GM18511 (cell line): ENCODE measurements at regions not wholly inside any gene's neighbourhood (a gene's known extent, or its start where the extent isn't known, plus 50 kb on each side); places are given as distances from the start of the nearest gene placed in this dataset.
"Not testable (repeated sequence)": the region's sequence is repeated elsewhere in the genome, so short reads cannot be mapped to it uniquely, and the experiment has no call there.

Experiments used
- ATAC-seq: cut with Tn5 transposase; IDR thresholded peaks from one replicate; pipeline ENCODE4 v1.9.1; 2021; ENCODE audit warnings: mild to moderate bottlenecking, moderate library complexity; ENCODE audit not compliant: unreplicated experiment

DNA sequence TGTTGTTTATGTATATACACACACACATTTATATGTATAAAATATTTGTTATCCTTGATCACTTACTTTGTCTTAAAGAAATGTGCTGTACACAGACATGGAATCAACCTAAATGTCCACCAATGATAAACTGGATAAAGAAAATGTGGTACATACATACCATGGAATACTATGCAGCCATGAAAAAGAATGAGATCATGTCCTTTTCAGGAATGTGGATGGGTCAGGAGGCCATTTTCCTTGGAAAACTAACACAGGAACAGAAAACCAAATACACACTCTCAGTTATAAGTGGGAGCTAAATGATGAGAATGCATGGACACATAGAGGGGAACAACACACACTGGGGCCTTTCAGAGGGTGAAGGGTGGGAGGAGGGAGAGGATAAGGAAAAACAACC is 534.7 kb downstream of the FLRT2 start:
- ATAC-seq: not testable (repeated sequence)

DNA sequence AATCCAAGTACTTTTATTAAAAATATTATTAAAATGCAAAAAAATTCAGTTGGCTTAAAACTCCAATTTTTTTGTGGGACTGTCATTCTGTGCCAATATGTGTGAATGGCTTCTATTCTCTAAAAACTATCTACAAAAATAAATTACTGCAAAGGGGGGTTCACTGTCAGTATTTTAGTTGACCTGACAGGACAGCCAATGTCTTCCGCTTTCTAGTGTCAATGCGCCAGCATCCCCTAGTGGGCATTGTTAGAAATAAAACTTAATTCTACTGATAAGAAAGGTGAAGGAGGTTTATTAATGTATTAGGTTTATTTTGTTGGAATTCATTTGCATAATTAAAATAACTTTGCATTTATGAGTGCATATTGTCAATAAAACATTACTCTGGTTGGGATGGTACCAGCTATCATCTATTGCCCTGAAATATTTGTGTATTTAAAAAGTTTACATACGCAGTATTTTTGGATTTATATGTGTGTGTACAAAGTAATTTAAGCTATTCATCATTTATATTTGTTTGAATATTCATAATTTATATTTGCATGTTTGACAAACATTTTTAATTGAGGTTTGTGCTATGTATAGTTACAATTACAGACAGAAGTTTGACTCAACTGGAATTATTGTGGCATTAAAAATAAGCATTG is 527.2 kb downstream of the FLRT2 start:
- peak; percentile 61 for ATAC-seq

DNA sequence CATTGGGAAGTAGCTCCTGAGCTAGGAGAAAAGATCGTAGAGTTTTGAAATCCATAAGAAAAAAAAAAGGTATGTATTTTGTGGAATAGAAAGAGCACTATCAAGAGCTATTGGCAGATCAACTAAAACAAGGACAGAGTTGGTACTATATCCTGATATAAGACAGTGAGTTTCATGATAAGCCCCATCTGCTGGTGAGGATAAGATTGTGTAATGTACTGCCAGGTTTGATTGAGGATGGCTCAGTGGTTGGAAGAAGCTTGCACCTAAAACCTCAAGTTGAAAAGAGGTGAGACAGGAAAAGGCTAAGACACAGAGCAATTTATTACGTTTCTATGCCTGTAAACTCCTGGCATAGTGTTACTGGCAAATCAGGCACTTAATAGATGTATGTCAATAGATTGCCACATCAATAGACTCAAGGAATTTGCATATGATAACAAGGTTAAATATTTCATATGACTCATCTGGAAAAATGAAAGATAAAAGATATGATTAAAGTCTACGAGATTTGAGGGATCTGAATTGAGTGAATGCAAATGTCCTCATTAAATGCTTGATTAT is 525.6 kb downstream of the FLRT2 start:
- no peak for ATAC-seq

DNA sequence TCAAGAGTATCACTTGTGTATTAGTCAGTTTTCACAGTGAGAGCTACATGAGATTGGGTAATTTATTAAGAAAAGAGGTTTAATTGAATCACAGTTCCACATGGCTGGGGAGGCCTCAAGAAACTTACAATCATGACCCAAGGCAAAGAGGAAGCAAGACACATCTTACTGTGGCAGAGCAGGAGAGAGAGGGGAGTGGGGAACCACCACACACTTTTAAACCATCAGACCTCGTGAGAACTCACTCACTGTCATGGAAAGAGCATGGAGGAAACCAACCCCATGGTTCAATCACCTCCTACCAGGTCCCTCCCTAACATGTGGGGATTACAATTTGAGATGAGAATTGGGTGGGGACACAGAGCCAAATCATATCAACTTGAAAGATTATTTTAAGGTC is 522.9 kb downstream of the FLRT2 start:
- no peak for ATAC-seq

DNA sequence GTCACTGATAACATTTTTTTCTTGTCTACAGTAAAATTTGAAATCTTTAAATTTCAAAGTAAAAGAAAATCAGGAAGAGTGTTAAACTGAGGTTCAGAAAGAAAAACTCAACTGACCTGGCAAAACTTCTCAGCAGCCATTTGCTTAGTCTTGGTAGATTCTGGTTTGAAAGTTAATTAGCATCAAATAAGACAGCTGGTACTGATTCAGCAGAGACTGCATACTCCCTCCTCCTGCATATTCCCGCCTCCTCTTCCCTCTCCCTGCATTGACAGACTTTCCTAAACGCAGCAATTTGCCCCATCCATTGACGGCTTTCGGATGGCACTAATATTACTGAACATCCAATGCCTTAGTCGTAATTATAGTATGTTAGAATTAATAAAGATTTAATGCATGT is 520.8 kb downstream of the FLRT2 start:
- ATAC-seq: no peak

DNA sequence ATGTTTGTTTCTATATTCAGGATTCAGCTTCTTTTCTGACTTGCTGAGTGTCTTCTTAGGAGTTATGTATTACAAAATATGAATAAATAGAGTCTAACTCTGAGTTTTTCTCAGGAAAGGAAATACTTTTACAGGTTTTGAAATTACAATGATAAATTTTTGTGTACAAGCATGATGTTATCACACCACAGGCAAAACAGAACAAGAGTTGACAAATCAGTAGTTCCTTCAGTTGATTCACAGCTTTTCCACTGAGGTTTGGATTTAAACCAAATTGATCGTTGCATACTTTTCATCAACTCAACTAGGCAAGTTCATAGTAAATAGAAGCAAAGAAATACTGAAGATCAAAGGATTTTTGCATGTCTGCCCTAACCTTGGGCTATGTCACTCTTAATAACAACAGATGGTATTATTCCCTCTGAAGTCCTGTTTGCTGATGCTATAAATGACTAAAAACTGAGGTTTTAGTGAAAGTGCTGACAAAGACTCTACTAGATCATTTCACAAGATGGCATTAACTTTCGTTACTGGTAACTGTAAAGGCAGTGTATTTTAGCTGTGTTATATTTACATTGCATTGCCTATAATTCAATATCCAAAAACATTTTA is 520.2 kb downstream of the FLRT2 start:
- no peak for ATAC-seq

DNA sequence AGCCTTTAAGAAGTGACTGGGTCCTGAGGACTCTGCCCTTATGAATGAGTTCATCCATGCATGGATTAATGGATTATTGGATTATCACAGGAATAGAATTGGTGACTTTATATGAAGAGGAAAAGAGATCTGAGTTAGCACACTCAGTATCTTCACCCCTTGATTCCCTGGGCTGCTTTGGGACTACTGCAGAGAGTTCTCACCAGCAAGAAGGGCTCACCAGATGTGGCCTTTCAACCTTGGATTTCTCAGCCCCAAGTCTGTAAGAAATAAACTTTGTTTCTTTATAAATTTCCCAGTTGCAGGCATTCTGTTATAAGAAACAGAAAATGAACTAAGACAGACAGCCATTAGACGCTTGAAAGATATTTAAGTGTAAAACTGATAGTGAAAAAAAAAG is 509.2 kb downstream of the FLRT2 start:
- no peak for ATAC-seq

DNA sequence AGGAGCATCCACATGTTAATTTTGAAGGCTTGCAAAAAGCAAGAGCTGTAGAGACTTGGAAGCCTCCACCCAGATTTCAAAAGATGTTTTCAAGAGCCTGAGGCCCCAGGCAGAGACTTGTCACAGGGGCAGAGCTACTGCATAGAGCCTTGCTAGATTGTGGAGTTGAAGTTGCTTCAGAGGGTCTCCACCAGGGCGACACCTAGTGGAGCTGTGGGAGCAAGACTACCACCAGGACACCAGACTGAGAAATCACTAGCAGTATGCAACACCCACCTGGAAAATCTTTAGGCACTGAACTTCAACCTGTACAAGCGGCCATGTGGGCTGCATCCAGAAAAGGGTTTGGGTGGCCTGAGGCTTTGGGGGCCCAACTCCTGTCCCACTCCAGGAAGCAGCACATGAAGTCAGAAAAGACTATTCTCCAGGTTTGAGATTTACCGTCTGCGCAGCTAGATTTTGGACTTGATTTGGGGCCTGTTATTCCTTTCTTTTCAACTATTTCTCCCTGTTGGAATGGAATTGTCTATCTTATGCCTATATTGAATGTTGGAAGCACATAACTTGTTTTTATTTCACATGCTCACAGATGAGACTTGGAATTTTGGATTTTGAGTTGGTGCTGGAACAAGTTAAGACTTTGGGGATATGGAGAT is 508.6 kb downstream of the FLRT2 start:
- ATAC-seq: peak; percentile 93

DNA sequence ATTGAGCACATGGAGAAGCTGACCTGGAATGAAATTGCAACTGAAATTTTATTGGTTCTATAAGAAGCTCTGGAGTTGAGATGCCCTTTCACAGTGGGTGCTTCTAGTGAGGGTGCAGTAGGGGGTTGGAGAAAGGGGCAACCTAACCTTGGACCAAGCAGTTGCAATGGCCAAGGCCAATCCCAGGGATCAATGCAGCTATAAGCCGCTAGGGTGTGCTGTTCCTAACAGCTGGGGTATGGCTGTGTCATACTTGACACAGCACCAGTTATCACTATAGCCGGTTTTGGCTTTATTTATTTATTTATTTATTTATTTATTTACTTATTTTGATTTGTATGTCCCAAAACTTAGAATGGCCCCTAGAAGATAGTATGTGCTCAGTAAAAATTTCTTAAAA is 505.9 kb downstream of the FLRT2 start:
- peak; percentile 74 for ATAC-seq

DNA sequence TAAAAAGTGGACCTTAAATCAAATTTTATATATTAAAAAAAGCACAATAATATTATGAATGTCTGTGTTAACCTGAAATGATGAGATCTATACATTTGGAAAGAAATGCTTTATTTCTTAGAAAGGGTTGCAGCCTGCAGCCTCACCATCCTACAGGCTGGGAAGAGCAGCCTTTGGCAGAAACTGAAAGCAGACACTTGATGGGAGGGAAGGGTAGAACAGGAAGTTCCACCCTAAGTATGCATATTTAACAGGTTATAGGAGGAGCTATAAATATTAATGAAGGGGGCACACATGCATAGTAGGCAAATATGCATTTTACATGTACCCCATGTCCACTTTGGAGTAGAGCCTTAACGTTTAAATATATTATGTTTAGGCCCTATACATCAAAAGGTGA is 498.0 kb downstream of the FLRT2 start:
- no peak for ATAC-seq

DNA sequence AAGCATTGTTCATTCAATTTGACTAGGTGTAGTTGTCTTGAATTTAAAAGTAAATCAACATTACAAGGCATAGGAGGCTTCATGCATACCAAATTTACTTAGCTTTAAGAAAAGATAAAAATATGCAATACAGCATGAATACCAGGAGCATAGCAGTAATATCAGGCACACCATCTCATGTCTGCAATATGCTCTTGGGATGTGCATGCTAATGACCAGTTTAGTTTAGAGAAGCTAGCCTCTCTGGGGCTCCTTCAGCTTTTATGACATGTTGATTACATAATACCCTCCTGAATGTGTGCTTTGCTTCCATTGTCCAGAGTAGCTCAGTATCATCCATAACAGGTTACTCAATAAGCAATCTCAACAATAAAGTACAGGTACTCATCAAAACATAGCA is 497.2 kb downstream of the FLRT2 start:
- no peak for ATAC-seq

DNA sequence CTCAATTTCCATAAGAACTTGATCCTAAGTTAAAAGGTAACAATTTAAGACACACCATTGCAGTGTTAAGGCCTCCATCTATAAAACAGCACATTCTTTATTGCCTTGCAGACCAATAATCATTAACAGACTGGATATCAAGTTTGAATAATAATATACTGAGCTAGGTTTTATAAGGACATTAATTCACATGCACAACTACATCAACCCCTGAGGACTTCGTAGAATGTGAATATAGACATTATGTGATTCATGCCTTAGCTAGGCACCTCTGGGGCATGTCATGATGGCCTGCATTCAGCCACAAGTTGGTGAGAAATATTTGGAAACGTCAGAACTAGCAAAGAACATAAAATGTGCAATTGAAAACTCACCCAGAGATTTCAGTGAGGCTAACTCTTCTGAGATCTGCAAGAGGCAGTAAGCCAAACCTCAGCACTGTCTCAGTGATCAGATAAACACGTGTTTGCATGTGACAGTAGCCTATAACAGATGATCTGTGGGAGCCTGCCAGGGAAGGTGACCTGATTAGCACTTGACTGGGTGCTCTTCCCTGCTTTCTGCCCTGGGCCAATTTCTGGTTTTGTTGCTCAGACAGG is 492.2 kb downstream of the FLRT2 start:
- no peak for ATAC-seq

DNA sequence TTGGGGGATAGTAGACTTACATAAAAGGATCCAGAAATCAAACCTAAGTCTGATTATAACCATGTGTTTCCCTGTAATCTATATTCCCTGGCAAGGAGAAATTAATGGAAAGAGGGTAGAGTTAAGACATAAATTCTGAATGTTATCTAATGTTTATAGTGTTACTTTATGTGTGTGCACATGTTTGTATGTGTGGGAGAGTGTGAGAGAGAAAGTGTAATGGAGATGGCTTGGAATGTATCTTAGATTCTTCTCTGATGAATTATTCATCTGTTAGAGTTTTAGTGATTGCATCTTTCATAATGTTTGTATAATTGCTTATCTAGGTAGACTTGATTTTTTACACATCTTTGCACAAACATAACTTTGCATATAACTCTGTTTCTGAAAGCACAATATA is 490.9 kb downstream of the FLRT2 start:
- ATAC-seq: no peak

DNA sequence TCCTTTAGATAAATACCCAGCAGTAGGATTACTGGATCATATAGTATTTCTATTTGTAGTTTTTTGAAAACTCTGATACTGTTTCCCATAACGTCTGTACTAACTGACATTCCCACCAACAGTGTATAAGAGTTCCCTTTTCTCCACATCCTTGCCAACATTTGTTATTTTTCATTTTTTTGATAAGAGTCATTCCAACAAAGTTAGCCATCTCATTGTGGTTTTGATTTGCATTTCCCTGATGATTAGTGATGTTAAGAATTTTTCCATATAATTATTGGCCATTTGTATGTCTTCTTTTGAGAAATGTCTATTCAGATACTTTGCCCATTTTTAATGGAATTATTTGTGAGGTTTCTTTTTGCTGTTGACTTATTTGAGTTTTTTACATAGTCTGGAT is 486.0 kb downstream of the FLRT2 start:
- no peak for ATAC-seq

DNA sequence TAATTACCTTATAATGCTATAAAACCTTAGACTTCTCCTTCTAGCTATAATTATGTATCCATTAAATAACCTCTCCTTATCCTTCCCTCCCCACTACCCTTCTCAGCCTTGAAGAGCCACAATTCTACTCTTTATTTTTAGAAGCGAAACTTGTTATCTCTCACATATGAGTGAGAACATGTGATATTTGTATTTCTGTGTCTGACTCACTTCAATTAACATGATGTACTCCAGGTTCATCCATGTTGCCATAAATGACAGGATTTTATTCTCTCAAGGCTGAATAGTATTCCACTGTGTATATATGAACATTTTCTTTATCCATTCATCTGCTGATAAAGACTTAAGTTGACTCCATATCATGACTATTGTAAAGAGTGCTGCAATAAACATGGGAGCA is 485.6 kb downstream of the FLRT2 start:
- ATAC-seq: no peak

DNA sequence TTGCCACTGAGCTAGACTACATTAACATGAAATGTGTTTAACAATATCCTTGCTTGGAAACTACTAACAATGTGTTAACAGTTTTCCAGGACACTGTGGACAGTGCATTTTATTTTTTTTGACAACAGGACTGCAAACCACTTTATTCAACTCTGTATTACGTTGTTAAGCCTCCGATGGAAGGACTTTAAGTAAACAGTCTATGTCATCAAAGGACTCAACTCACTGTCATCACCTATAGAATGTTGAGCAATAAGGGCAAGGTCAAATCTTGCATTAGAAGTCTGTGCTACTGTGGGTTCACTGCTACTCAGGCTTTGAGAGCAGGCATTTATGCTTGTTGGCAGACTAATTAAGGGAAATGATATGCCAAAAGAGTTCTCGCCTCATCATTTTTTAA is 483.7 kb downstream of the FLRT2 start:
- ATAC-seq: no peak

DNA sequence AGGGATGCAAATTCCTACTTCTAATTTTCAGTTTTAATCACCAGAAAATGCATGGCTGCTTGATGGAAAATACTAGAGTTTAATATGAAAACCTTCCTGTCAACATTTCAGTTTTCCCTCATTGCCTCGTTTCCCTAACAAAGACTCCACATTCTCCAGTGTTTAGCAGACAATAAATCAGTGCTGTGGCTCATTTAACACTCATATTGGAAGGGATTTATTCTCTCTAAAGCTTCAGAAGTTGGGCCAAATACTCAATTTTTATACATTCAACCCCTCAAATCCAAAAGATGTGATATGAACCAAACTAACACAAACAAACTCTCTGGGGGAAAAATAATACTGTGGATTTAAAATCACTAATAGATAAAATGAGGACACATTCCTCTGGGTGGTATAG is 482.5 kb downstream of the FLRT2 start:
- ATAC-seq: no peak

DNA sequence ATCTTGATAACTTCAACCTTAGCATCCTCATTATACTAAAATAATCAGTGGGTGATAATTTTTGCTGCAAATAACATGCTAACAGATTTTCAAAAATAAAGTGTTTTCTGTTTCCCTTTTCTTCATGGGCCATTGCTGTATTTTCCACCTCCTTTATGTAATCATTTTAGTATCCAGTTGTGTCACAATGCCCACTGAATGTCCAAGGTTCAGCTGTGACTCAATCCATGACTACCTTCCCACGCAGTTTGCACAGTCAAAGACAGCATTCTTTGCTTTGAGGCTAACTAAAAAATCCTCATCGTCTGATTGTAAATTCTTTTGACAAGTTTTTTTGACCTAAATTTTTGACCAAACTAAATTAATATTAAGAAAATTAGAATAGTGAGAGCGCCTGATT is 474.1 kb downstream of the FLRT2 start:
- ATAC-seq: no peak

DNA sequence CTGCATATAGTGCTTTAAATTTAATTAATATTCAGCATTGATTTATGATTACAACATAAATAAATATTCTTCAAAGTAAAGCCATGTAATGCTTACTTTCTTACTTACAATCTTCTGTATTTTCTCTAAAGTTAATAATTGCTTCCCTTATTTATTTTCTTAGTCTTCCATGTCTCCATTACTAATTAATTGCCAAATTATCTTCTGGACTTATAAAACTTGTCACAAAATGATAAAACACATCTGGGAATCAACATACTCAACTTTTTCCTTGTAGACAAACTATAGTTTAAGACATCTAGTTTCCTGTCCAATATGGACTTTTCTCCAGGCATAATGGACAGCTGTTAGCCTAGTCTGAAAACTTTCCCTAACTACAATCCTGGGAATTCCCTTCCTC is 466.6 kb downstream of the FLRT2 start:
- ATAC-seq: no peak

DNA sequence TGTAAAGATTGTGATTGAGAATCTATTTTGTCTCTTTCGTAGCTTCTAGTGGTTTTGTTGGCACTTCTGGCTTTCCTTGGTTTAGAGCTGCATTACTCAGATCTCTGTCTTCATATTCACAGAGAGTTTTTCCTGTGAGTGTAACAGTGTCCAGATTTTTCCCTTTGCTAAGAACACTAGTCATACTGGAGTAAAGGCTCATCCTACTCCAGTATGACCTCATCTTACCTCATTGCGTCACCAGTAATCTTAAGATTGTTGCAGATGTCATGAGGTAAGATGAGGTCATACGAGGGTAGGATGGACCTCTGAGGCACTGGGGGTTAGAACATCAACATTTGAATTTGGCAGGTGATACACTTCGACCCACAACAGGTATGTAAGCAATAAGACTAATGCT is 461.2 kb downstream of the FLRT2 start:
- ATAC-seq: no peak

DNA sequence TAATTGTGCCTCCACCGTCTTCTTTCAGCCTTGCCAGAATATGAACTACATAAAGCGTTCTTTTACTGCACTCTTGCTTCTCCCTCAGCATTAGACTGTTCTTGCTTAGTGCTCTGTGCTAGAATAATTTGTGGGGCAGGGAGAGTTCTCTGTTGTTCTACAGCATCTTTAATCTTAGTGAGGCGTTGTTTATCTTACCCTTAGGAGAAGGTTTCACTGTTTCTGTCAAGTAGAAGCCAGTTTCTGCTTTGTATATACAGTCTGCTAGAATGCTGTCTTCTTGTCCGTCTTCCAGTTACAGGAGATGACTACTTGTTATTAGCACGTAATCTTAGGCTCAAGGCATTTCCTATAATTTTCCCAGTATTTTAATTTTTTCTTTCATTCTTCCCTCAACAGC is 458.0 kb downstream of the FLRT2 start:
- no peak for ATAC-seq

DNA sequence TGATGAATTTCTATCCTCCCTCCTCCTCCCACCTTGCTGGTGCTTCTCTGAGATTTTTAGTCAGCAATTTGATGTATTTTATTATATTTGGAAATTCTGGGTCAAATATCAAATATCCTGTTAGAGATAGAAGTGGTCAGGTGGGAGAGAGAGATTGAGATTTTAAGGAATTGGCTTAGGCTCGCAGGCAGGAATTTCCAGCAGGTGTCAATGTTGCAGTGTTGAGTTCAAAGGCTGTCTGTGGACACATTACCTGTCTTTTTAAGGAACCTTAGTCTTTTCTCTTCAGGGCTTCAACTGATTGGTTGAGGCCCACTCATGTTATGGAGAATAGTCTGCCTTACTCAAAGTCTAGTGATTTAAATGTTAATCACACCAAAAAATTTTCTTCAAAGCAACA is 457.3 kb downstream of the FLRT2 start:
- ATAC-seq: no peak
